GM12865 (cell line): ENCODE measurements at regions not wholly inside any gene's neighbourhood (a gene's known extent, or its start where the extent isn't known, plus 50 kb on each side); places are given as distances from the start of the nearest gene placed in this dataset.
"Not testable (repeated sequence)": the region's sequence is repeated elsewhere in the genome, so short reads cannot be mapped to it uniquely, and the experiment has no call there.

Experiments used
- DNase-seq: peaks from one replicate; pipeline ENCODE4 v3.0.0; 2010; ENCODE audit warnings: low read depth
- H3K4me3 ChIP-seq: 2 replicates; pipeline ENCODE4 v1.5.1; 2011; ENCODE audit warnings: mild to moderate bottlenecking, low read depth, low read length, control low read depth
- CTCF ChIP-seq: IDR thresholded peaks from 2 replicates; pipeline ENCODE4 v1.5.1; 2011; ENCODE audit warnings: low read length, control low read depth, low read depth, inconsistent platforms; ENCODE audit not compliant: insufficient read depth; ENCODE audit errors: missing control alignments

- no peak for TF ChIP-seq CTCF
- DNase-seq, result no peak
- no peak overlapping the region for H3K4me3 ChIP-seq
These were observed 72.3 kb upstream of the THRB start for GRCh38 chr3:24566927-24567326.

- H3K4me3 ChIP-seq, DNase-seq: not testable (repeated sequence)
These were observed 77.8 kb upstream of the THRB start for GRCh38 chr3:24572409-24572808.

- DNase-seq, result no peak
- no peak for TF ChIP-seq CTCF
These were observed 78.9 kb upstream of the THRB start for GRCh38 chr3:24573576-24573975.

GRCh38 chr3:24578324-24578723, 83.7 kb upstream of the THRB start:
- H3K4me3 ChIP-seq, result no peak overlapping the region
- TF ChIP-seq CTCF, result no peak
- DNase-seq, result no peak

More at GRCh38 chr3:24573576-24573975, 78.9 kb upstream of the THRB start:
- H3K4me3 ChIP-seq, result no peak overlapping the region

- no peak for DNase-seq
- TF ChIP-seq CTCF, result no peak
- no peak overlapping the region for H3K4me3 ChIP-seq
These were observed 84.3 kb upstream of the THRB start for GRCh38 chr3:24578951-24579421.

- no peak for DNase-seq
- no peak for TF ChIP-seq CTCF
- no peak overlapping the region for H3K4me3 ChIP-seq
These were observed 88.1 kb upstream of the THRB start for GRCh38 chr3:24582431-24583403.

GRCh38 chr3:24586920-24587319, 92.3 kb upstream of the THRB start:
- no peak for TF ChIP-seq CTCF
- H3K4me3 ChIP-seq, result no peak overlapping the region
- no peak for DNase-seq
